ENCODE measurements at regions not wholly inside any gene's neighbourhood (a gene's known extent, or its start where the extent isn't known, plus 50 kb on each side); places are given as distances from the start of the nearest gene placed in this dataset.

DNA sequence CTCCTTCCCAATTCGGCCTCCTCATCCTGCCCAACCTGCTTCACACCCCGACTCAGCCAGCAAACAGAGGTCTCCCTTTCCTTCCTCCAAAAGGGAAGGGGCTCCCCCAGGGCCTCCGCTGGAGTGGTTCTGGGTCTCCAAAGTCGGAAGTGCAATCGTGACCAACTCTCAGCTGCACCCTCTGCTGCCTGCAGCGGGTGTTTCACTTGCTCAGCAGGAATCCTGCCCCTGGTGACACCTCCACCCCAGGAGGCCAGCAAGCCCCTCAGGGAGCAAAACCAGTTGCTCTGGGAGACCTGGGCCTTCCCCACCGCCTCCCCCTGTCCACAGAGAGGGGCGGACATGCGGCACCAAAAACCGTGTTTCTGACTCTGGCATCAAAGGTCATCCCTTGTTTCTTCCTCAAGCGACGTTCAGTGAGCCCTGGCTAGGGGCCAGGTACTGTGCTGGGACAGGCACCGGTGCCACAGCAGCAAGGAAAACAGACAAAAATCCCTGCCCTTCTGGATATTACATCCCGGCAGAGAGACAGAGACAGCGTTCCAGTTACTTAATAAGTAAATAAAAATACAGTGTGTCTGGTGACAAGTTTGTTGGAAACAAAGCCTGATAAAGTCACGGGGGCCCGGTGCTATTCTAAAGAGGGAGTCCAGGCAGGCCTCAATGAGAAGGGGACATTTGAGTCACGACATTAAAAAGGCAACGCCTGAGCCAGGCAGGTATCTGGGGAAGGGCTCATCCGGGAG lies 219.0 kb downstream of the BMP7 start:
- H3K27me3 ChIP-seq (ENCODE audit: insufficient read depth, low read depth, low read length), result no peaks in the 10 kb centered on the region
- H3K79me2 ChIP-seq (replicated peaks; ENCODE audit: insufficient read depth, low read length), result no peaks in the 10 kb centered on the region
- no peak overlapping the region for H3K9ac ChIP-seq (ENCODE audit: low read length)
- H3K9me3 ChIP-seq (ENCODE audit: low read length), result no peaks in the 10 kb centered on the region
- H3K27ac ChIP-seq (ENCODE audit: low read length), result no peak overlapping the region
- no peaks in the 10 kb centered on the region for H3K9me2 ChIP-seq (ENCODE audit: insufficient read depth, low read length)
- H3K36me3 ChIP-seq (ENCODE audit: insufficient read depth, low read length), result no peaks in the 10 kb centered on the region
- H3F3A ChIP-seq (ENCODE audit: insufficient read depth, low read length, poor library complexity, severe bottlenecking), result no peaks in the 10 kb centered on the region
- no peak overlapping the region for H3K4me2 ChIP-seq (ENCODE audit: low read length)
- H4K20me1 ChIP-seq (ENCODE audit: insufficient read depth), result no peaks in the 10 kb centered on the region
- TF ChIP-seq TAF1 (IDR thresholded peaks at IDR 0.05; ENCODE audit: low read depth) (no peak), MXI1 (conservative IDR thresholded peaks at IDR 0.05; ENCODE audit: poor library complexity, severe bottlenecking) (no peak), EZH2 (IDR thresholded peaks at IDR 0.05; ENCODE audit: borderline replicate concordance, insufficient read depth, low read length, poor library complexity, severe bottlenecking) (no peak), EP300 (conservative IDR thresholded peaks at IDR 0.05; ENCODE audit: poor library complexity, severe bottlenecking) (no peak), SMC3 (conservative IDR thresholded peaks at IDR 0.05; ENCODE audit: poor library complexity) (no peak), RAD21 (conservative IDR thresholded peaks at IDR 0.05) (no peak), POLR2AphosphoS5 (IDR thresholded peaks at IDR 0.05) (no peak)
- TF ChIP-seq, protein P1, sequence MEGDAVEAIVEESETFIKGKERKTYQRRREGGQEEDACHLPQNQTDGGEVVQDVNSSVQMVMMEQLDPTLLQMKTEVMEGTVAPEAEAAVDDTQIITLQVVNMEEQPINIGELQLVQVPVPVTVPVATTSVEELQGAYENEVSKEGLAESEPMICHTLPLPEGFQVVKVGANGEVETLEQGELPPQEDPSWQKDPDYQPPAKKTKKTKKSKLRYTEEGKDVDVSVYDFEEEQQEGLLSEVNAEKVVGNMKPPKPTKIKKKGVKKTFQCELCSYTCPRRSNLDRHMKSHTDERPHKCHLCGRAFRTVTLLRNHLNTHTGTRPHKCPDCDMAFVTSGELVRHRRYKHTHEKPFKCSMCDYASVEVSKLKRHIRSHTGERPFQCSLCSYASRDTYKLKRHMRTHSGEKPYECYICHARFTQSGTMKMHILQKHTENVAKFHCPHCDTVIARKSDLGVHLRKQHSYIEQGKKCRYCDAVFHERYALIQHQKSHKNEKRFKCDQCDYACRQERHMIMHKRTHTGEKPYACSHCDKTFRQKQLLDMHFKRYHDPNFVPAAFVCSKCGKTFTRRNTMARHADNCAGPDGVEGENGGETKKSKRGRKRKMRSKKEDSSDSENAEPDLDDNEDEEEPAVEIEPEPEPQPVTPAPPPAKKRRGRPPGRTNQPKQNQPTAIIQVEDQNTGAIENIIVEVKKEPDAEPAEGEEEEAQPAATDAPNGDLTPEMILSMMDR (IDR thresholded peaks at IDR 0.05; ENCODE audit: poor library complexity, severe bottlenecking), result no peak
- TF ChIP-seq, protein P2, sequence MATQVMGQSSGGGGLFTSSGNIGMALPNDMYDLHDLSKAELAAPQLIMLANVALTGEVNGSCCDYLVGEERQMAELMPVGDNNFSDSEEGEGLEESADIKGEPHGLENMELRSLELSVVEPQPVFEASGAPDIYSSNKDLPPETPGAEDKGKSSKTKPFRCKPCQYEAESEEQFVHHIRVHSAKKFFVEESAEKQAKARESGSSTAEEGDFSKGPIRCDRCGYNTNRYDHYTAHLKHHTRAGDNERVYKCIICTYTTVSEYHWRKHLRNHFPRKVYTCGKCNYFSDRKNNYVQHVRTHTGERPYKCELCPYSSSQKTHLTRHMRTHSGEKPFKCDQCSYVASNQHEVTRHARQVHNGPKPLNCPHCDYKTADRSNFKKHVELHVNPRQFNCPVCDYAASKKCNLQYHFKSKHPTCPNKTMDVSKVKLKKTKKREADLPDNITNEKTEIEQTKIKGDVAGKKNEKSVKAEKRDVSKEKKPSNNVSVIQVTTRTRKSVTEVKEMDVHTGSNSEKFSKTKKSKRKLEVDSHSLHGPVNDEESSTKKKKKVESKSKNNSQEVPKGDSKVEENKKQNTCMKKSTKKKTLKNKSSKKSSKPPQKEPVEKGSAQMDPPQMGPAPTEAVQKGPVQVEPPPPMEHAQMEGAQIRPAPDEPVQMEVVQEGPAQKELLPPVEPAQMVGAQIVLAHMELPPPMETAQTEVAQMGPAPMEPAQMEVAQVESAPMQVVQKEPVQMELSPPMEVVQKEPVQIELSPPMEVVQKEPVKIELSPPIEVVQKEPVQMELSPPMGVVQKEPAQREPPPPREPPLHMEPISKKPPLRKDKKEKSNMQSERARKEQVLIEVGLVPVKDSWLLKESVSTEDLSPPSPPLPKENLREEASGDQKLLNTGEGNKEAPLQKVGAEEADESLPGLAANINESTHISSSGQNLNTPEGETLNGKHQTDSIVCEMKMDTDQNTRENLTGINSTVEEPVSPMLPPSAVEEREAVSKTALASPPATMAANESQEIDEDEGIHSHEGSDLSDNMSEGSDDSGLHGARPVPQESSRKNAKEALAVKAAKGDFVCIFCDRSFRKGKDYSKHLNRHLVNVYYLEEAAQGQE (IDR thresholded peaks at IDR 0.05; ENCODE audit: borderline replicate concordance), result no peak
- H2AFZ ChIP-seq (ENCODE audit: low read depth, low read length), result no peak overlapping the region
- no peak overlapping the region for H3K4me3 ChIP-seq (ENCODE audit: low read length)

DNA sequence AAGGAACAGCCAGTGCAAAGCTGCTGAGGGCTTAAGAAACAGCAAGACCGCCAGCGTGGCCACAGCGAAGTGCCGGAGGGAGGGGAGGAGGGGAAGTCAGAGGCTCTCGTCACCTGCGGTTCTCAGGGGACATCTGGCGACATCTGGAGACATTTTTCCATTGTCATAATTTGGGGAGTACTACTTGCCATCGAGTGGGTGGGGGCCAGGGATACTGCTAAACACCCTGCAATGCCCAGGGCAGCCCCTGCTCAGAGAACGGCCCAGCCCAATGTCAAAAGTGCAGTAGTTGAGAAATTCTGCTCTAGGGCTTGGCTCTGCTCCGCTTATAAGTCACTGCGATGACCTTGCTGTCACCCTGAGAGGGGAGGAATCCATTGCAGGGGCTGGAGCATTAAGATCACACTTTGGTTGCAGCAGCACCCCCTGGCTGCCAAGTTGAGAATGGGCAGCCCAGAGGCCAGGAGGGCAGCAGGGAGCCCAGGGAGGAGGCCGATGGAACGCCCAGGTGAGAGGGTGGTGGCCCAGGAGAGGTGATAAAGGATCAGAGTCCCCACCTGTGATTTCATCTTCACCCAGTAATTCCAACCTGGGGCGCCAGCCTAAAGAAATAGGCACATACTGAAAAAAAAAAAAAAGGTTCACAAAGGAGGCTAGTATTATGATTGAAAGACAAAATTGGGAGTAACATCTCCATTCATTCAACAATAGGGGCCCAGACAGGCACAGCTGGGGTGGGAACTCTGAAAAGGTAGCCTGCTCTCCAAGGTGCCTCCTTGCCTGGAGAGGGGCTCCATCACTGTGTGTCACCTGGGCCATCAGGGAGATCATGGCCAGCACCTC lies 218.2 kb downstream of the BMP7 start:
- no peaks in the 10 kb centered on the region for H3K27me3 ChIP-seq (ENCODE audit: insufficient read depth, low read depth, low read length)
- no peaks in the 10 kb centered on the region for H3F3A ChIP-seq (ENCODE audit: insufficient read depth, low read length, poor library complexity, severe bottlenecking)
- no peaks in the 10 kb centered on the region for H3K9me2 ChIP-seq (ENCODE audit: insufficient read depth, low read length)
- TF ChIP-seq EP300 (conservative IDR thresholded peaks at IDR 0.05; ENCODE audit: poor library complexity, severe bottlenecking), result no peak
- TF ChIP-seq, protein P1 (IDR thresholded peaks at IDR 0.05; ENCODE audit: poor library complexity, severe bottlenecking), result peak; percentile 30
- H4K20me1 ChIP-seq (ENCODE audit: insufficient read depth), result no peaks in the 10 kb centered on the region
- no peak overlapping the region for H3K4me2 ChIP-seq (ENCODE audit: low read length)
- H3K36me3 ChIP-seq (ENCODE audit: insufficient read depth, low read length), result no peaks in the 10 kb centered on the region
- H3K79me2 ChIP-seq (replicated peaks; ENCODE audit: insufficient read depth, low read length), result no peaks in the 10 kb centered on the region
- no peak overlapping the region for H3K9ac ChIP-seq (ENCODE audit: low read length)
- no peaks in the 10 kb centered on the region for H3K9me3 ChIP-seq (ENCODE audit: low read length)
- no peak overlapping the region for H3K27ac ChIP-seq (ENCODE audit: low read length)
- H2AFZ ChIP-seq (ENCODE audit: low read depth, low read length), result no peak overlapping the region
- H3K4me3 ChIP-seq (ENCODE audit: low read length), result no peak overlapping the region
